GM12891 (cell line): ENCODE measurements at regions not wholly inside any gene's neighbourhood (a gene's known extent, or its start where the extent isn't known, plus 50 kb on each side); places are given as distances from the start of the nearest gene placed in this dataset.

Source experiments
- POLR2A ChIP-seq: IDR thresholded peaks from 2 replicates; pipeline ENCODE4 v1.6.1; 2011; ENCODE audit warnings: low read depth, low read length, control low read depth
- POLR2AphosphoS5 ChIP-seq: IDR thresholded peaks from 2 replicates; pipeline ENCODE4 v1.6.1; 2011; ENCODE audit warnings: low read depth, low read length, control low read depth
- TAF1 ChIP-seq: IDR thresholded peaks from 2 replicates; pipeline ENCODE4 v1.6.1; 2011; ENCODE audit warnings: low read depth, low read length, control low read depth

DNA sequence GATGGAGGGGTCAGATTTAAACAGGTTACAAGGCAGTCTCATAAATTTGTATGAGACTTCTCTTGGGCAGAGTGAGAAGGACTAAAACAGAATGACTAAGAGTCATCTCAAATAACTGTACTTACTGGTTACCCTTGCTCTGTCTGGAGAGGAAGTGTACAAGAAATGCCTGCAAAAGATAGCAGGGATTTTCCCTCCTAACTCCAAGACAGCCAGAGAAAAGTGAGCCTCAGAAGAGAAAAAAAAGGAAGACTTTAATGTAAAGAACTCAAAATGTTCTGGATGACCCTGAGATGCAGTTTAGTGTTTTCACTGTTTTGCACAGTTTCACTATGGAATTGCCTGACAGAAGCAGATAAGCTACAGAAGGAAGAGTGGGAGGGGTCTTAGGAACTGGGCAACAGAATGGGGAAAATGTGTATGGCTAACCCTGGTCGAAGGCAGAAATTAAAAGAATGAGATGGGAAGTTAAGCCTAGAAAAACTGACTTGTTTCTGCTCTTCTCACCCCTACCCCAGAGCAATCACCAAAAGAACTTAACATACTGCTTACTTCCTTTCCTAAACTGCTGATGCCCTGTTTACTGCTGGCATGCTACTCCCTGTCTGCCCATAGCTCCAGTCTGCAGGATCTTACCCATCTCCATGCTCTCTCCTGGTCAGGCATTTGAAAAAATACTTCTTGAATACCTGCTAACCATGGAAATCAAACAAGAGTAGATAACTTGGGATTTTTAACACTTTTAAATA, 98.1 kb upstream of the MARCKS start:
- no peak for TF ChIP-seq POLR2A
- no peak for TF ChIP-seq POLR2AphosphoS5
- no peak for TF ChIP-seq TAF1
